ENCODE measurements at regions not wholly inside any gene's neighbourhood (a gene's known extent, or its start where the extent isn't known, plus 50 kb on each side); places are given as distances from the start of the nearest gene placed in this dataset.

DNA sequence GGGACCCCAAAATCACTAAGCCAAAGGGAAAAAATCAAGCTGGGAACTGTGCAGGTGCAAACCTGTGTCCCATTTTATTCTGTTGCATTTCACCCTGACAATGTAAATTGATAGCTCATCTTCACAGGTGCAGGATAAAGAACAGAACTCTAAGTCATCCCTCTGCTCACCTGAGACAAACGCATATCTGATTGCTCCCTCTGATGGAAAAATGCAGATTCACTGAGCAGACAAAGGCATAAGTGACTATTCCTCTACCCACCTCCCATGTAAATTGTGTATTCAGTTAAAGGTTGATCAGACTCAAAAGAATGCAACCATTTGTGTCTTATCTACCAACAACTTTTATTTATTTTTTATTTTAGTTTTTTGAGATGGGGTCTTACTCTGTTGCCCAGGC lies 644.2 kb downstream of the PTPRU start:
- WGBS, 2 donors: 63 to 69% methylated on average over 1 of the region's 1 CpG
- no peaks in the 10 kb centered on the region for H3K4me1 ChIP-seq (ENCODE audit: control insufficient read depth in 2 of 2, insufficient read depth in 2 of 2, low read length in 1 of 2)
- no peak overlapping the region for H3K27ac ChIP-seq (ENCODE audit: low read depth in 2 of 2, low read length in 1 of 2)
- no peaks in the 10 kb centered on the region for H3K27me3 ChIP-seq (ENCODE audit: control insufficient read depth in 1 of 2, insufficient read depth in 2 of 2, low read length in 2 of 2)
- H3K36me3 ChIP-seq (ENCODE audit: control insufficient read depth in 2 of 2, insufficient read depth in 2 of 2, low read length in 1 of 2): no peaks in the 10 kb centered on the region
- H3K4me3 ChIP-seq (ENCODE audit: low read depth in 1 of 2, low read length in 2 of 2): no peak overlapping the region
- no peaks in the 10 kb centered on the region for H3K9me3 ChIP-seq (ENCODE audit: control insufficient read depth in 2 of 2, insufficient read depth in 1 of 2, low read depth in 1 of 2, low read length in 1 of 2)

- Histone ChIP-seq H3K4me3 (ENCODE audit: low read depth in 1 of 2, low read length in 2 of 2) (no peak overlapping the region), H3K9me3 (ENCODE audit: control insufficient read depth in 2 of 2, insufficient read depth in 1 of 2, low read depth in 1 of 2, low read length in 1 of 2) (no peaks in the 10 kb centered on the region), H3K27ac (ENCODE audit: low read depth in 2 of 2, low read length in 1 of 2) (no peak overlapping the region), H3K27me3 (ENCODE audit: control insufficient read depth in 1 of 2, insufficient read depth in 2 of 2, low read length in 2 of 2) (no peaks in the 10 kb centered on the region), H3K36me3 (ENCODE audit: control insufficient read depth in 2 of 2, insufficient read depth in 2 of 2, low read length in 1 of 2) (no peaks in the 10 kb centered on the region), H3K4me1 (ENCODE audit: control insufficient read depth in 2 of 2, insufficient read depth in 2 of 2, low read length in 1 of 2) (no peaks in the 10 kb centered on the region)
- 70 to 73% methylated on average over 8 of the region's 8 CpGs for WGBS, 2 donors
Measured at GRCh38 chr1:29879217-29879616, 642.9 kb downstream of the PTPRU start.

- Histone ChIP-seq H3K27ac (ENCODE audit: low read depth in 2 of 2, low read length in 1 of 2) (no peak overlapping the region), H3K27me3 (ENCODE audit: control insufficient read depth in 1 of 2, insufficient read depth in 2 of 2, low read length in 2 of 2) (no peaks in the 10 kb centered on the region), H3K4me1 (ENCODE audit: control insufficient read depth in 2 of 2, insufficient read depth in 2 of 2, low read length in 1 of 2) (no peaks in the 10 kb centered on the region), H3K36me3 (ENCODE audit: control insufficient read depth in 2 of 2, insufficient read depth in 2 of 2, low read length in 1 of 2) (no peaks in the 10 kb centered on the region), H3K4me3 (ENCODE audit: low read depth in 1 of 2, low read length in 2 of 2) (no peak overlapping the region), H3K9me3 (ENCODE audit: control insufficient read depth in 2 of 2, insufficient read depth in 1 of 2, low read depth in 1 of 2, low read length in 1 of 2) (no peaks in the 10 kb centered on the region)
- WGBS, 2 donors: 78 to 82% methylated on average over 9 of the region's 9 CpGs
Measured at GRCh38 chr1:29878501-29878900, 642.2 kb downstream of the PTPRU start.

DNA sequence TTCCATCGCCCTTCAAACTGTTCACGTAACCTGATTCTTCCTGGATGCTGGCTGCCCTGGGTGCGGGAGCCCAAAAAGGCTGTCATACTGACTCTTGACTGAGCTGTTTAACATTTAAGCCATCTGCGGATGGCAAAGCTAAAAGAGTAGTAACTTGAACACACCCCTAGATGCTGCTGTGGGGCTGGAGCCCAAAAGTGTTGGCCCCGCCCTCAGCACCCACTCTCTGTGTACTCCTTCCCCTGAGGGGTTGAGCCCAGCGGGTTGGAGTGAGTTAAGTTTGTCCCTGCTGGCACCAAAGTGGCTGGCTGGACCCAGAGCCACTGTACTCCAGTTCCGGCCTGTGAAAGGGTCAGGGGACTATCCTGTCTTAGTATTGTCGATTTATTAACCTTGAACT lies 640.6 kb downstream of the PTPRU start:
- Histone ChIP-seq H3K4me3 (ENCODE audit: low read depth in 1 of 2, low read length in 2 of 2) (no peak overlapping the region), H3K4me1 (ENCODE audit: control insufficient read depth in 2 of 2, insufficient read depth in 2 of 2, low read length in 1 of 2) (no peaks in the 10 kb centered on the region), H3K27ac (ENCODE audit: low read depth in 2 of 2, low read length in 1 of 2) (no peak overlapping the region), H3K36me3 (ENCODE audit: control insufficient read depth in 2 of 2, insufficient read depth in 2 of 2, low read length in 1 of 2) (no peaks in the 10 kb centered on the region), H3K27me3 (ENCODE audit: control insufficient read depth in 1 of 2, insufficient read depth in 2 of 2, low read length in 2 of 2) (no peaks in the 10 kb centered on the region), H3K9me3 (ENCODE audit: control insufficient read depth in 2 of 2, insufficient read depth in 1 of 2, low read depth in 1 of 2, low read length in 1 of 2) (no peaks in the 10 kb centered on the region)
- WGBS, 2 donors: 77% methylated on average over 8 of the region's 8 CpGs

- H3K4me3 ChIP-seq (ENCODE audit: low read depth in 1 of 2, low read length in 2 of 2): no peak overlapping the region
- H3K36me3 ChIP-seq (ENCODE audit: control insufficient read depth in 2 of 2, insufficient read depth in 2 of 2, low read length in 1 of 2): no peaks in the 10 kb centered on the region
- no peaks in the 10 kb centered on the region for H3K27me3 ChIP-seq (ENCODE audit: control insufficient read depth in 1 of 2, insufficient read depth in 2 of 2, low read length in 2 of 2)
- no peak overlapping the region for H3K27ac ChIP-seq (ENCODE audit: low read depth in 2 of 2, low read length in 1 of 2)
- H3K4me1 ChIP-seq (ENCODE audit: control insufficient read depth in 2 of 2, insufficient read depth in 2 of 2, low read length in 1 of 2): no peaks in the 10 kb centered on the region
- WGBS, 2 donors: 83 to 92% methylated on average over 6 of the region's 6 CpGs
- H3K9me3 ChIP-seq (ENCODE audit: control insufficient read depth in 2 of 2, insufficient read depth in 1 of 2, low read depth in 1 of 2, low read length in 1 of 2): no peaks in the 10 kb centered on the region
Measured at GRCh38 chr1:29876441-29876840, 640.1 kb downstream of the PTPRU start.

- WGBS, 2 donors: 20 to 23% methylated on average over 2 of the region's 2 CpGs
- Histone ChIP-seq H3K9me3 (ENCODE audit: control insufficient read depth in 2 of 2, insufficient read depth in 1 of 2, low read depth in 1 of 2, low read length in 1 of 2) (peaks cover 0 to 2% of the 10 kb centered on the region in 2 donors), H3K27ac (ENCODE audit: low read depth in 2 of 2, low read length in 1 of 2) (no peak overlapping the region), H3K27me3 (ENCODE audit: control insufficient read depth in 1 of 2, insufficient read depth in 2 of 2, low read length in 2 of 2) (no peaks in the 10 kb centered on the region), H3K4me1 (ENCODE audit: control insufficient read depth in 2 of 2, insufficient read depth in 2 of 2, low read length in 1 of 2) (no peaks in the 10 kb centered on the region), H3K36me3 (ENCODE audit: control insufficient read depth in 2 of 2, insufficient read depth in 2 of 2, low read length in 1 of 2) (no peaks in the 10 kb centered on the region), H3K4me3 (ENCODE audit: low read depth in 1 of 2, low read length in 2 of 2) (no peak overlapping the region)
Measured at GRCh38 chr1:29875557-29876028, 639.3 kb downstream of the PTPRU start.

DNA sequence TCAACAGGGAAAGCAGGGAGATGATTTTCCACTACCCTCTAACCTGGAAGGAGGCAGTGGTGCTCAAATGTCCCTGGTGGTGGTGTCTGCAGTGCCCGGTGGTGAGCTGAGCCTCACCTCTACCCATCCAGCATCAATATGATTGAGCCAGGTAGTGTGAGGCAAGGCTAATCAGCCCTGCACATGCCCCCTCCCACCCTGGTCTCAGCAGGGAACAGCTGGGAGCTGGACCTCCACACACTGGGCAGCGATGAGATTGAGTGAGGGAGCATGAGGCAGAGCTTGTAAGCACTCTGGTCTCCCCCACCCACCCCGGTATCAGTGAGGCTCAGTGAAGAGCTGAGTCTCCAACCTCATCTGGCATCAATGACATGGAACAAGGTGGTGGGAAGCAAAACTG lies 634.3 kb downstream of the PTPRU start:
- H3K27ac ChIP-seq (ENCODE audit: low read depth in 2 of 2, low read length in 1 of 2): no peak overlapping the region

DNA sequence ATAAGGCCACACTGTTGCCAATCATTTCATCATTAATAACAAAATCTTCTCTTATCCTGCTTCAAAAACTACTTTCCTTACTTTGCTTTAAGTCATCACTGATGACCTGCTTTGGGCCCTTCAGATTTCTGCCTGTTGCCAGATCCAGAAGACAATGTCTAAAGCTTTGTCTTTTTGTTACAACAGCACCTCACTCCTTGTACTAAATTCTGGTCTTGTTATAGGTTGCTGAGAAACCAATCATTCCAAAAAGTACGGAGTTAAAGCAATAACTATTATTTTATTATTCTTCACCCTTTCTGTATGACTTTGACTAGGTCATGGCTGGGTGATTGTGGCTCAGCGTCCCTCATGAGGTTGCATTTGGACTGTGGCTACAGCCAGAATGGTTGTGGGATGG lies 633.5 kb downstream of the PTPRU start:
- WGBS, 2 donors: 80 to 88% methylated on average over 2 of the region's 2 CpGs

More for the DNA sequence above, 634.3 kb downstream of the PTPRU start:
- 92% methylated on average over 3 of the region's 3 CpGs for WGBS, 2 donors
- H3K36me3 ChIP-seq (ENCODE audit: control insufficient read depth in 2 of 2, insufficient read depth in 2 of 2, low read length in 1 of 2): no peaks in the 10 kb centered on the region
- peaks cover 0 to 3% of the 10 kb centered on the region in 2 donors for H3K9me3 ChIP-seq (ENCODE audit: control insufficient read depth in 2 of 2, insufficient read depth in 1 of 2, low read depth in 1 of 2, low read length in 1 of 2)
- no peak overlapping the region for H3K4me3 ChIP-seq (ENCODE audit: low read depth in 1 of 2, low read length in 2 of 2)
- no peaks in the 10 kb centered on the region for H3K4me1 ChIP-seq (ENCODE audit: control insufficient read depth in 2 of 2, insufficient read depth in 2 of 2, low read length in 1 of 2)
- H3K27me3 ChIP-seq (ENCODE audit: control insufficient read depth in 1 of 2, insufficient read depth in 2 of 2, low read length in 2 of 2): no peaks in the 10 kb centered on the region

GRCh38 chr1:29868944-29869343 lies 632.6 kb downstream of the PTPRU start:
- peaks cover 0 to 3% of the 10 kb centered on the region in 2 donors for H3K9me3 ChIP-seq (ENCODE audit: control insufficient read depth in 2 of 2, insufficient read depth in 1 of 2, low read depth in 1 of 2, low read length in 1 of 2)
- no peaks in the 10 kb centered on the region for H3K4me1 ChIP-seq (ENCODE audit: control insufficient read depth in 2 of 2, insufficient read depth in 2 of 2, low read length in 1 of 2)
- no peaks in the 10 kb centered on the region for H3K36me3 ChIP-seq (ENCODE audit: control insufficient read depth in 2 of 2, insufficient read depth in 2 of 2, low read length in 1 of 2)
- WGBS, 2 donors: 32 to 45% methylated on average over 6 of the region's 6 CpGs
- H3K27ac ChIP-seq (ENCODE audit: low read depth in 2 of 2, low read length in 1 of 2): no peak overlapping the region
- no peak overlapping the region for H3K4me3 ChIP-seq (ENCODE audit: low read depth in 1 of 2, low read length in 2 of 2)
- H3K27me3 ChIP-seq (ENCODE audit: control insufficient read depth in 1 of 2, insufficient read depth in 2 of 2, low read length in 2 of 2): no peaks in the 10 kb centered on the region

More for the DNA sequence above, 633.5 kb downstream of the PTPRU start:
- Histone ChIP-seq H3K36me3 (ENCODE audit: control insufficient read depth in 2 of 2, insufficient read depth in 2 of 2, low read length in 1 of 2) (no peaks in the 10 kb centered on the region), H3K4me1 (ENCODE audit: control insufficient read depth in 2 of 2, insufficient read depth in 2 of 2, low read length in 1 of 2) (no peaks in the 10 kb centered on the region), H3K9me3 (ENCODE audit: control insufficient read depth in 2 of 2, insufficient read depth in 1 of 2, low read depth in 1 of 2, low read length in 1 of 2) (peaks cover 0 to 3% of the 10 kb centered on the region in 2 donors), H3K4me3 (ENCODE audit: low read depth in 1 of 2, low read length in 2 of 2) (no peak overlapping the region), H3K27ac (ENCODE audit: low read depth in 2 of 2, low read length in 1 of 2) (no peak overlapping the region), H3K27me3 (ENCODE audit: control insufficient read depth in 1 of 2, insufficient read depth in 2 of 2, low read length in 2 of 2) (no peaks in the 10 kb centered on the region)

DNA sequence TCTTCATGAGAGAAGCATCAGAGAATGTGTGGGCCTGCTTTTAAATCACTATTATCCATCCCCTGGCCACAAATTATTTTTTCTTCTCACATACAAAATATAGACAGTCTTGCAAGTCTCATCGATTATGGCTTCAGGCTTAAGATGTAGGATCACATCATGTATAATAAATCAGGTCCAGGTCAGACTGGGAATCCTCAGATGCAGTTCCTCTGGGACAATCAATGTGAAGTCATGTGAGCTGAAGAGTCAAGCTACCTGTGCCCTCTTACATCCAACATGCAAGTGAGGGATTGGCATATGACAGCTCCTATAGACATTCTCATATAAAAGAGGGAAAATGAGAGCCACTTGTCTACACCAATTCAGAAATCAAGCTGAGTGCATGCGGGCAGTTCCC lies 631.8 kb downstream of the PTPRU start:
- WGBS, 2 donors: 82 to 85% methylated on average over 2 of the region's 2 CpGs
- Histone ChIP-seq H3K27ac (ENCODE audit: low read depth in 2 of 2, low read length in 1 of 2) (no peak overlapping the region), H3K27me3 (ENCODE audit: control insufficient read depth in 1 of 2, insufficient read depth in 2 of 2, low read length in 2 of 2) (no peaks in the 10 kb centered on the region), H3K4me3 (ENCODE audit: low read depth in 1 of 2, low read length in 2 of 2) (no peak overlapping the region), H3K4me1 (ENCODE audit: control insufficient read depth in 2 of 2, insufficient read depth in 2 of 2, low read length in 1 of 2) (no peaks in the 10 kb centered on the region), H3K36me3 (ENCODE audit: control insufficient read depth in 2 of 2, insufficient read depth in 2 of 2, low read length in 1 of 2) (no peaks in the 10 kb centered on the region), H3K9me3 (ENCODE audit: control insufficient read depth in 2 of 2, insufficient read depth in 1 of 2, low read depth in 1 of 2, low read length in 1 of 2) (peaks cover 0 to 3% of the 10 kb centered on the region in 2 donors)

Measured in esophagus (tissue), 2 donors.